GM18519 (cell line): ENCODE measurements at regions not wholly inside any gene's neighbourhood (a gene's known extent, or its start where the extent isn't known, plus 50 kb on each side); places are given as distances from the start of the nearest gene placed in this dataset.
"Not testable (repeated sequence)": the region's sequence is repeated elsewhere in the genome, so short reads cannot be mapped to it uniquely, and the experiment has no call there.

ENCODE experiments used
- ATAC-seq: cut with Tn5 transposase; IDR thresholded peaks from one replicate; pipeline ENCODE4 v1.9.1; 2021; ENCODE audit warnings: mild to moderate bottlenecking, moderate library complexity; ENCODE audit not compliant: unreplicated experiment, low FRiP score

GRCh38 chr1:113291777-113292602 is 98.3 kb upstream of the MAGI3 start:
- no peak for ATAC-seq

- ATAC-seq, result no peak
These were observed 97.6 kb upstream of the MAGI3 start for GRCh38 chr1:113292603-113293255.

DNA sequence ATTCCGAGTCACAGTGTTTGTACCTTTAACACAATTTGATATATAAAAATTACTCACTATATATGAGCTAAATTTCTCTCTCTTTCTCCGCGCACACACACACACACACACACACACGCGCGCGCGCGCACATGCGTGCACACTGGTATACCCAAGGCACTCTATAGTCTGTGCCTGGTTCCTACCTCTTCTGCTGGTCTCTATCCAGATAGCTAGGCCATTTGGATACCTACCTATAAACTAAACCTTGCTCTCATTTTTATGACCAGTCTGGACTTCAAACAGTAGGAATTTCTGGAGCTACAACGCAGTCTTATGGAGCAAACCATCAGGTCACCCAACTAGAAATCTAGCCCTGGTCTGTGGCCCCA is 97.1 kb upstream of the MAGI3 start:
- no peak for ATAC-seq

GRCh38 chr1:113297749-113298148 is 92.6 kb upstream of the MAGI3 start:
- ATAC-seq, result no peak

- no peak for ATAC-seq
These were observed 91.4 kb upstream of the MAGI3 start for GRCh38 chr1:113298941-113299340.

GRCh38 chr1:113302636-113303035 is 87.7 kb upstream of the MAGI3 start:
- ATAC-seq, result no peak

- ATAC-seq, result no peak
These were observed 87.0 kb upstream of the MAGI3 start for GRCh38 chr1:113303267-113303666.

DNA sequence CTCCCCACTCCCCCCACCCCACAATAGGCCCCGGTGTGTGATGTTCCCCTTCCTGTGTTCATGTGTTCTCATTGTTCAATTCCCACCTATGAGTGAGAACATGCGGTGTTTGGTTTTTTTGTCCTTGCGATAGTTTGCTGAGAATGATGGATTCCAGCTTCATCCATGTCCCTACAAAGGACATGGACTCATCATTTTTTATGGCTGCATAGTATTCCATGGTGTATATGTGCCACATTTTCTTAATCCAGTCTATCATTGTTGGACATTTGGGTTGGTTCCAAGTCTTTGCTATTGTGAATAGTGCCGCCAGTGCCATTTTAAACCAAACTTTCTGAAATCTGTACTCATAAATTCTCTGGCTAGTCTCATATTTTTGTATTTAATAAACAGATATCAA is 85.3 kb upstream of the MAGI3 start:
- not testable (repeated sequence) for ATAC-seq

DNA sequence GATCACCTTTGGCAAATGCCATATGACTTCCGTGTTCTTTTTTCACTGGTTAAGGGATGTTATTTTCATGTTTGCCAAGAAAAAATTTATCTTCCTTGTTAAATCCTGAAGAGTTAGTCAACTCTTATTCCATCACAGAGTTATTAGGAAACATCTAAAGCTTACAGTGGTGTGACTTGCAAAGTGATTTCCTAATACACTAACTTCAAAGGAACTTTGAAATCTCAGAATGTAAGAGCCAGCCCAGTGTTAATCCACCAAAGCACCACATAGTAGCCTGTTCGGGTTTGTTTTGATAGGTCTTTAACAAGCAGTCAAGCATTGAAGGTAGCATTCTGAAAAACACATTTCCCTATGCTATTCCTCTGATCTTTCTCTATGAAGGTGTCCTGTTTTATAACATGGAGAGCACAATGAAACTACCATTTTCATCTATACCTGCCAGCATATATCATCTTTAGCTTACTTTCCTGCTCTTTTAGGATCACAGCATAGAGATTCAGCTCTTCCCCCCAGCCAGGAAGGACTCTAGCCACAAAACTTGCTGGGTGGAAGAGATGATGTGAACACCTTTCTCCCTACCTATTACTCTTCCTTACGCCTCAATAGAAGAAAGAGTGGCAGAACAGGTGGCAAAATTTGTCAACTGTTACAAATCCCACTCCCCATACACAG is 82.4 kb upstream of the MAGI3 start:
- no peak for ATAC-seq

DNA sequence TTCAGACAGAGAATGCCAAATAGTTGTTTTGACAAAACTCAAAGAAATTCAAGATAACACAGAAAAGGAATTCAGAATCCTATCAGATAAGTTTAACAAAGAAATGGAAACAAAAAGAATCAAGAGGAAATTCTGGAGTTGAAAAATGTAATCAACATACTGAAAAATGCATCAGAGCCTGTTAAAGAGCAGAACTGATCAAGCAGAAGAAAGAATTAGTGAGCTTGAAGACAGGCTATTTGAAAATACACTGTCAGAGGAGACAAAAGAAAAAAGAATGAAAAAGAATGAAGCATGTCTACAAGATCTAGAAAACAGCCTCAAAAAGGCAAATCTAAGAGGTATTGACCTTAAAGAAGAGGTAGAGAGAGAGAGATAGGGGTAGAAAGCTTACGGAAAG is 77.7 kb upstream of the MAGI3 start:
- not testable (repeated sequence) for ATAC-seq

- ATAC-seq, result no peak
These were observed 75.7 kb upstream of the MAGI3 start for GRCh38 chr1:113314600-113314999.

DNA sequence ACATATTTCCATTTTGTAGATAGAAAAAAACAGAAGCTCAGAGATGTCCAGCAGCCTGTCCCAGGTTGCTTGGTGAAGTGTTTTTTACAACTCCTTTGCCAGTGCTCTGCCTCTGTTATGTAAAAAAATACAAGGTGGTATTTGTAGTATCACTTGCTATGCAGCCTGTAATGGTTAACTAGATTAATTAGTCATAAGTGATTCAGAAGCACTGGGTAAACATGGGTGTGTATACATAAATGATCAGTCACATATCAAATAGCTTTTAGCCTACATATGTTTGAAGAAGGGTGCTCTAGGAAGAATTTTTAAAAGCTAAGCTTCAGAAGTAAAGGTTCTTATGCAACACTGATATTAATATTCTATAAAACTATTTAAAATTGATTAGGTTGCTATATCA is 70.0 kb upstream of the MAGI3 start:
- ATAC-seq, result no peak

DNA sequence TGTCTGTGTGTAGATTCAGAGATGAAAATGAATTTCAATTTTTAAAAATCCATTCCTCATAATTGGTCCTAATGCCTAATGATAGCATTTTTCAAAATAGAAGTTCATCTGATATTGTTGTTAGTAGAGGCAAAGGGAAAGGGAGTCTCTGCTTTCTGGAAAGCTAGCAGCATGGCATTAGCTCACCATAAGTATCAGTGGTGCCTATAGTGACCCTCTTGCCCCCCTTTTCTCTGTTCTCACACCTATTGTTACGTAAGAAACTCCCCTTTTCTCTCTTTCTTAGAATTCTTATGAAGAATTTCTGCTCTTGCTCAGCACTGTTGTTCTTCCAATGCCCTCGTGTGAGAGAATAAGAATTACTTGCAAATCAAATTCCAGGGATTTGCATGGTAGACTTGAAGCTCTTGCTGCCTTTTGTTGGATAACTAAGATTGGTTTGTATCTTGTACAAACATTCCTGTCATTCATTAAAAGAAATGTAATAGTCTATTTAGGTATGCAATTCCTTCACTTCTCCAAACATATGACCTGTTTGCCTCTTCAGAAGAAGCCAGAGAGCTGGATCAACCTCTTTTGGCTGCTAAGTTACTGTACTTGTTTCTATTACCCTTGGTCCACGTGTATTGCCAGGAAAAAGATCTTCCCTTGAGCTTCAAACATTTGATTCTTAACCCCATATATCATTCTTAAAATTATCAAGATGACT is 69.2 kb upstream of the MAGI3 start:
- no peak for ATAC-seq

DNA sequence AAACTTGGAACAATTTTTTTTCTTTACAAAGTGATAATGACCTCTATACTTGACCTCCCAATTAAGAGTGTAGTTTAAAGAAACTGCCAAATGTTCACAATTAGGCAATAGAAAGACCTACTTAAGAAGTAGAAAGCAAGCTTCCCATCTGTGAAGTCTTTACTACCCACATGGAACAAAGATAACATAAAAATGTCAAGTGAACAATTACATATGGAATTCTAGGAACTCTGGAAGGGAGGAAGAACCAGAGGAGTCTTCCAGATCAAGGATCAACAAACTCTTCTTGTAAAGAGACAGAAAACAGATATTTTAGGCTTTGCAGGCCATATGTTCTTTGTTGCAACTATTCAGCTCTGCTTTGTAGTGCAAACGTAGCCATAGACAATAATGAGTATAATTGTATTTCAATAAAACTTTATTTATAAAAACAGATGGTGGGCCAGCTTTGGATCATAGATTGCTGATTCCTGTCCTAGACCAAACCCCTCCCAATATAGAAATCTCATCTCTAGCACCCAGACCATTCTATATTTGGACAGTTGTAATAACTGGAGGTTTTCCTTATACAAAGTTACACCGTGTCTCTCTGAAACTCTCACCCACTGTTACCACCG is 68.4 kb upstream of the MAGI3 start:
- ATAC-seq, result no peak

GRCh38 chr1:113322439-113322838 is 67.9 kb upstream of the MAGI3 start:
- ATAC-seq, result no peak

- no peak for ATAC-seq
These were observed 65.3 kb upstream of the MAGI3 start for GRCh38 chr1:113325022-113325421.

- no peak for ATAC-seq
These were observed 63.3 kb upstream of the MAGI3 start for GRCh38 chr1:113326976-113327375.

GRCh38 chr1:113333056-113333455 is 57.3 kb upstream of the MAGI3 start:
- no peak for ATAC-seq

- no peak for ATAC-seq
These were observed 50.3 kb upstream of the MAGI3 start for GRCh38 chr1:113340038-113340437.
